ENCODE measurements at regions not wholly inside any gene's neighbourhood (a gene's known extent, or its start where the extent isn't known, plus 50 kb on each side); places are given as distances from the start of the nearest gene placed in this dataset.
"Not testable (repeated sequence)": the region's sequence is repeated elsewhere in the genome, so short reads cannot be mapped to it uniquely, and the experiment has no call there.

DNA sequence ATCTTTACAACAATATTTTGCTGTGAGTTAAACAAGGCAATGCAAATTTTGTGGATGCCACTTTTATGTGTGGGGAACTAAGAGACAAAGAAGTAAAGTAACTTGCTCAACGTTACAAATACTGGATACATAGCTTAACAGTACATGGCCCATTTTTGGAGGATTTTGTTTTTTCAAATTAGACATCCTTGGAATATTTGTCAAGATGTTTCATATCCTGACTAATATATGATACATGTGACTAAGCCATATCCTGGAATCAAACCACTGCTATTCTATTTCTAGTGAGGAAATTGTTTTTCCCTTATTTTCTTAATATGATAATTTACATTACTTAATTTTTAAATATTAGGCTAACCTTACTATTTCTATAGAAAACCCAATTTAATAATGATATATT is 529.8 kb downstream of the DMRTA1 start:
- no peaks in the 10 kb centered on the region for H3K27me3 ChIP-seq (ENCODE audit: control insufficient read depth, insufficient read depth, low read length)
- DNase-seq (ENCODE audit: low read depth): no peak
- CTCF ChIA-PET: no interaction called here
- POLR2A ChIA-PET: no interaction called here
- TF ChIP-seq, protein P1, sequence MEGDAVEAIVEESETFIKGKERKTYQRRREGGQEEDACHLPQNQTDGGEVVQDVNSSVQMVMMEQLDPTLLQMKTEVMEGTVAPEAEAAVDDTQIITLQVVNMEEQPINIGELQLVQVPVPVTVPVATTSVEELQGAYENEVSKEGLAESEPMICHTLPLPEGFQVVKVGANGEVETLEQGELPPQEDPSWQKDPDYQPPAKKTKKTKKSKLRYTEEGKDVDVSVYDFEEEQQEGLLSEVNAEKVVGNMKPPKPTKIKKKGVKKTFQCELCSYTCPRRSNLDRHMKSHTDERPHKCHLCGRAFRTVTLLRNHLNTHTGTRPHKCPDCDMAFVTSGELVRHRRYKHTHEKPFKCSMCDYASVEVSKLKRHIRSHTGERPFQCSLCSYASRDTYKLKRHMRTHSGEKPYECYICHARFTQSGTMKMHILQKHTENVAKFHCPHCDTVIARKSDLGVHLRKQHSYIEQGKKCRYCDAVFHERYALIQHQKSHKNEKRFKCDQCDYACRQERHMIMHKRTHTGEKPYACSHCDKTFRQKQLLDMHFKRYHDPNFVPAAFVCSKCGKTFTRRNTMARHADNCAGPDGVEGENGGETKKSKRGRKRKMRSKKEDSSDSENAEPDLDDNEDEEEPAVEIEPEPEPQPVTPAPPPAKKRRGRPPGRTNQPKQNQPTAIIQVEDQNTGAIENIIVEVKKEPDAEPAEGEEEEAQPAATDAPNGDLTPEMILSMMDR (IDR thresholded peaks at IDR 0.05; ENCODE audit: insufficient read depth, low read depth, low read length): no peak
- H3K36me3 ChIP-seq (ENCODE audit: control insufficient read depth, insufficient read depth, low read length): no peaks in the 10 kb centered on the region
- no peak overlapping the region for H3K4me3 ChIP-seq (ENCODE audit: low read depth, low read length)

DNA sequence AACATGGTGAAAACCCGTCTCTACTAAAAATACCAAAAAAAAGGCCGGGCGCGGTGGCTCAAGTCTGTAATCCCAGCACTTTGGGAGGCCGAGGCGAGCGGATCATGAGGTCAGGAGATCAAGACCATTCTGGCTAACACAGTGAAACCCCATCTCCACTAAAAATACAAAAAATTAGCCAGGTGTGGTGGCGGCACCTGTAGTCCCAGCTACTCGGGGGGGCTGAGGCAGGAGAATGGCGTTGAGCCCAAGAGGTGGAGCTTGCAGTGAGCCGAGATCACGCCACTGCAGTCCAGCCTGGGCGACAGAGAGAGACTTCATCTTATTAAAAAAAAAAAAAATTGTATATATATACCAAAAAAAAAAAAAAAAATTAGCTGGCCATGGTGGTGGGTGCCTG is 533.8 kb downstream of the DMRTA1 start:
- H3K36me3 ChIP-seq (ENCODE audit: control insufficient read depth, insufficient read depth, low read length); CTCF ChIA-PET: not testable (repeated sequence)

DNA sequence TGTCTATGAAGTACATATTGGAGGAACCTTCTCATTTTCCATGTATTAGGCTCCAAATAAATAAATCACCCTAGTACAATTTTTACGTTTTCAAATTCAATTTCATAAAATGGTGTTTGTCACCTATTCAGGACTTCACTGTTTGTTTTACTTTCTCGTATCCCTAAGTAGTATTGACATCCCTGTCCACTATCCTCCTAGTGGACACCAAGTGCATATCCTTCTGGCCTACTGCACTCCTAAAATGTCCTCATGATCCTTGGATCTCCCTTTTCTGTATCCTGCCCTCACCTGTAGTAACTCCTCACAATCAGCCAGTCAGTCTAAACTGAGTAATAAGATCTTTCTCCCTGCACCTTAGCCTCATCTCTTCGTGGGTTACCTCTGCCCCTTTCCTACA is 539.9 kb downstream of the DMRTA1 start:
- TF ChIP-seq, protein P1 (IDR thresholded peaks at IDR 0.05; ENCODE audit: insufficient read depth, low read depth, low read length): no peak
- Histone ChIP-seq H3K27me3 (ENCODE audit: control insufficient read depth, insufficient read depth, low read length) (no peaks in the 10 kb centered on the region), H3K4me3 (ENCODE audit: low read depth, low read length) (no peak overlapping the region), H3K36me3 (ENCODE audit: control insufficient read depth, insufficient read depth, low read length) (no peaks in the 10 kb centered on the region)
- ChIA-PET POLR2A (no interaction called here), CTCF (no interaction called here)
- DNase-seq (ENCODE audit: low read depth): no peak

More for the DNA sequence above, 533.8 kb downstream of the DMRTA1 start:
- POLR2A ChIA-PET; H3K4me3 ChIP-seq (ENCODE audit: low read depth, low read length); DNase-seq (ENCODE audit: low read depth); H3K27me3 ChIP-seq (ENCODE audit: control insufficient read depth, insufficient read depth, low read length): not testable (repeated sequence)

DNA sequence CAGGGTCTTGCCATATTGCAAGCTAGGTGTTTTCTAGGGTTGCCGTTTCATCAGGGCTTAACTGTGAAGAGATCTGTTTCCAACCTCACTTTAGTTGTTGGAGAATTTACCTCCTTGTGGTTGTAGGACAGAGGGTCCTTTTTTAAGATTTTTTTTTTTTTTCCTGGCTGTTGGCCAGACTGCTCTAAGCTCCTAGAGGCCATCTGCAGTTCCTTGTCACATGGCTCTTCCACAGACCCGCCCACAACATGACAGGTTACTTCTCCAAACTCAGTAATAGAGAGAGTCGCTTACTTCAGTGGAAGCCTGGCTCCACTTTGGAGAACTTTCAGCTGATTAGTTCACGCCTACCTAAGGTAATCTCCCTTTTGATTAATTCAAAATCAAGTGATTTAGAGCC is 543.7 kb downstream of the DMRTA1 start:
- no peaks in the 10 kb centered on the region for H3K27me3 ChIP-seq (ENCODE audit: control insufficient read depth, insufficient read depth, low read length)
- ChIA-PET CTCF (no interaction called here), POLR2A (no interaction called here)
- TF ChIP-seq, protein P1 (IDR thresholded peaks at IDR 0.05; ENCODE audit: insufficient read depth, low read depth, low read length): no peak
- no peaks in the 10 kb centered on the region for H3K36me3 ChIP-seq (ENCODE audit: control insufficient read depth, insufficient read depth, low read length)
- no peak for DNase-seq (ENCODE audit: low read depth)
- no peak overlapping the region for H3K4me3 ChIP-seq (ENCODE audit: low read depth, low read length)

DNA sequence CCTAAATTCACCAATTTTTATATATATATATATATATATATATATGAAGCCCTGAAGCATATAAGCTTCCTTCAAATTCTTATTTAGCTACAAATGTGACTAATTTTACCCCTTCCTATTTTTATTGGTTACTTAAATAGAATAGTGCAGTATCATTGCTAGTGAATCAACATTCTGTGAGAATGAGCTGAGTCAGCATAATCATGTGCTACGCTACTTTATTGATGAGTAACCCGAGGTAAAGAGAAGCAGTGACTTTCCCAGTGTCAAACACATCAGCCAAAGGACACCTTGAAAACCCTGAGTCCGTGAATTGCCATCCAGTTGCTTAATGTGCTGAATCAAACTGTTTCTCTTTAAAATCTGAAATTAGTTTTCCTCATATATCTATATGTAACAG is 546.2 kb downstream of the DMRTA1 start:
- POLR2A ChIA-PET: no interaction called here
- Histone ChIP-seq H3K27me3 (ENCODE audit: control insufficient read depth, insufficient read depth, low read length) (no peaks in the 10 kb centered on the region), H3K4me3 (ENCODE audit: low read depth, low read length) (no peak overlapping the region), H3K36me3 (ENCODE audit: control insufficient read depth, insufficient read depth, low read length) (no peaks in the 10 kb centered on the region)
- TF ChIP-seq, protein P1 (IDR thresholded peaks at IDR 0.05; ENCODE audit: insufficient read depth, low read depth, low read length): no peak
- DNase-seq (ENCODE audit: low read depth): no peak
- CTCF ChIA-PET: interaction anchor here (0.6 kb wide), 1 partner anchor 16 kb away, joined by 3 read pairs; no protein-coding TSS in a partner anchor

DNA sequence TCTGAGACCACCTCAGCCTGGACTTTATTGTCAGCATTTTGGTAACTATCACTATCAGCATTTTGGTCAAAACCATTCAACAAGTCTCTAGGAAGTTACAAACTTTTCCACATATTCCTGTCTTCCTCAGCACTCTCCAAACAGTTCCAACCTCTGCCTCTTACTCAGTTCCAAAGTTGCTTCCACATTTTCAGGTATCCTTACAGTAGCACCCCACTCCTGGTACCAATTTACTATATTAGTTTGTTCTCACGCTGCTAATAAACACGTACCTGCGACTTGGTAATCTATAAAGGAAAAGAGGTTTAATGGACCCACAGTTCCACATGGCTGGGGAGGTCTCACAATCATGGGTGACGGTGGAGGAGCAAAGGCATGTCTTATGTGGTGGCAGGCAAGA is 551.3 kb downstream of the DMRTA1 start:
- Histone ChIP-seq H3K27me3 (ENCODE audit: control insufficient read depth, insufficient read depth, low read length) (no peaks in the 10 kb centered on the region), H3K4me3 (ENCODE audit: low read depth, low read length) (no peak overlapping the region), H3K36me3 (ENCODE audit: control insufficient read depth, insufficient read depth, low read length) (no peaks in the 10 kb centered on the region)
- TF ChIP-seq, protein P1 (IDR thresholded peaks at IDR 0.05; ENCODE audit: insufficient read depth, low read depth, low read length): no peak
- no peak for DNase-seq (ENCODE audit: low read depth)
- ChIA-PET CTCF (no interaction called here), POLR2A (no interaction called here)
